ENCODE measurements at regions not wholly inside any gene's neighbourhood (a gene's known extent, or its start where the extent isn't known, plus 50 kb on each side); places are given as distances from the start of the nearest gene placed in this dataset.

DNA sequence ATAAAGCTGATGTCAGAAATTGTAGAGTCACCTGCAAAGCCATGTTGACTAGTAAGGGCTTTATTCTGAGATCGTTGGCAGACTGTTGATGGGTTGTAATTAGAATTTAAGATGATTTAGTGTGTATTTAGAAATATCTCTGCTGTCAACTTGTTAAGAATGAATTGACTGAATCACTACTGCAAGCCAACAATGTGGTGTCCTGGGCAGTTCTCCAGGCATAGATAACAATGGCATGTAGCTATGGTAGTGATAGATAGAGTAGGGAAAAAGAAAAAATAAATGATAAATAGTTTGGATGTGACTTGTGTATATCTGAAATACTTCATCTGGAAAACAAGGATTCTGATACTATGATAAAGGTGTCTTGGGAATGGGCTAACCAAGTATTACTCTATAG lies 640.2 kb downstream of the ARL4A start:
- TF ChIP-seq, protein P1, sequence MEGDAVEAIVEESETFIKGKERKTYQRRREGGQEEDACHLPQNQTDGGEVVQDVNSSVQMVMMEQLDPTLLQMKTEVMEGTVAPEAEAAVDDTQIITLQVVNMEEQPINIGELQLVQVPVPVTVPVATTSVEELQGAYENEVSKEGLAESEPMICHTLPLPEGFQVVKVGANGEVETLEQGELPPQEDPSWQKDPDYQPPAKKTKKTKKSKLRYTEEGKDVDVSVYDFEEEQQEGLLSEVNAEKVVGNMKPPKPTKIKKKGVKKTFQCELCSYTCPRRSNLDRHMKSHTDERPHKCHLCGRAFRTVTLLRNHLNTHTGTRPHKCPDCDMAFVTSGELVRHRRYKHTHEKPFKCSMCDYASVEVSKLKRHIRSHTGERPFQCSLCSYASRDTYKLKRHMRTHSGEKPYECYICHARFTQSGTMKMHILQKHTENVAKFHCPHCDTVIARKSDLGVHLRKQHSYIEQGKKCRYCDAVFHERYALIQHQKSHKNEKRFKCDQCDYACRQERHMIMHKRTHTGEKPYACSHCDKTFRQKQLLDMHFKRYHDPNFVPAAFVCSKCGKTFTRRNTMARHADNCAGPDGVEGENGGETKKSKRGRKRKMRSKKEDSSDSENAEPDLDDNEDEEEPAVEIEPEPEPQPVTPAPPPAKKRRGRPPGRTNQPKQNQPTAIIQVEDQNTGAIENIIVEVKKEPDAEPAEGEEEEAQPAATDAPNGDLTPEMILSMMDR (IDR thresholded peaks at IDR 0.05): no peak

GRCh38 chr7:13333371-13333770 lies 645.9 kb downstream of the ARL4A start:
- TF ChIP-seq, protein P1 (IDR thresholded peaks at IDR 0.05): no peak

GRCh38 chr7:13336227-13336626 lies 648.8 kb downstream of the ARL4A start:
- TF ChIP-seq, protein P1 (IDR thresholded peaks at IDR 0.05): no peak

DNA sequence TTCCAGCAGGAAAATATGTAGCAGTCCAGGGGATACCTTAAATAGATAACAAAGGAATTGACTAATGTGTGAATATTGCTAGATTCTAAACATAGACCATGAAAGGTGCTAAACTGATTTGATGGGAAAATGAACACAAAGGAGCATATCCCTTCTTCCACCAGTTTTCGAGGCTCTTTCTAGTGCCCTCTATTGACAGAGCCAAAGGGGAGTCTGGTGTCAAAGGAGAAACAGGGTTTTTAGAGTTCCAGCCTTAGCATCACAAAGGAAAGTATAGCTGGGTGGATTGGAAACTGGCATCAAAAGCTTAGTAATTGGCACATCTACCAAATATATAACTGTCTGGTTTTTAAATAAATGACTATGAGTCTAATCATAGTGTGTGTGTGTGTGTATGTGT lies 636.8 kb downstream of the ETV1 start:
- TF ChIP-seq, protein P1 (IDR thresholded peaks at IDR 0.05): no peak

- TF ChIP-seq, protein P1 (IDR thresholded peaks at IDR 0.05): no peak
Observed at GRCh38 chr7:13359656-13360055, 629.8 kb downstream of the ETV1 start.

DNA sequence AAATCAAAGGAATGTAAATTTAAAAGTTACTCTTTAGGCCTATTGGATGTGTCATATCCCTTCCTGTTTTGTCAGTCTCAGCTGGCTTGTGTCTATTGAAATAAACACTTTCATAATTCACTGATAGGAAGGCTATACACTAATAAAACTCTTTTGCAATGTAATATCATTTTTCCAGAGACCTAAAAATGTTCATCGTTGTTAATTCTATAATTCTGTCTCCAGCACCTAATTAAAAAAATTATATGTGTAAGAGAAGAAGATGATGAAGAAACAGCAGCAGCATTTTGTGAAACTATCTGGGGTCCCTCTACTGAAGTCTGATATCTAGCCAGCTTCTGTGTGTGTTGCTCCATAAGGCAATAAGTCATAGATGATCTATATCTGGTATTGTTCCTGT lies 602.7 kb downstream of the ETV1 start:
- TF ChIP-seq, protein P1 (IDR thresholded peaks at IDR 0.05): no peak

- TF ChIP-seq, protein P1 (IDR thresholded peaks at IDR 0.05): no peak
Observed at GRCh38 chr7:13407911-13408310, 581.6 kb downstream of the ETV1 start.

GRCh38 chr7:13411151-13411550 lies 578.3 kb downstream of the ETV1 start:
- TF ChIP-seq, protein P1 (IDR thresholded peaks at IDR 0.05): peak; percentile 33; the same call in 1 of the 2 replicates

All from LNCAP (cell line).